Panc1 (cell line): ENCODE measurements at regions not wholly inside any gene's neighbourhood (a gene's known extent, or its start where the extent isn't known, plus 50 kb on each side); places are given as distances from the start of the nearest gene placed in this dataset.

Experiments used
- ATAC-seq: fragments of 200-7000 bp; cut with Tn5 transposase; 2 replicates; pipeline ENCODE4 v1.9.1; 2020; ENCODE audit warnings: mild to moderate bottlenecking, moderate library complexity
- BruUV-seq: library from RNA; stranded (reverse); fragments of 400-500 nt; replicated peaks from 2 replicates; lab custom pipeline; 2021; lab: Mats Ljungman, UMichigan
- CTCF ChIA-PET: fragments of 300-600 bp; sonication (Branson Sonifier 250); formaldehyde crosslinking; loops from one replicate; lab custom pipeline; 2022; ENCODE audit warnings: antibody characterized with exemption; lab: Charles Lee
- POLR2A ChIA-PET: fragments of 300-600 bp; sonication (Branson Sonifier 250); formaldehyde crosslinking; loops from one replicate; lab custom pipeline; 2022; ENCODE audit warnings: antibody characterized with exemption; lab: Charles Lee
- DNase-seq: peaks from one replicate; pipeline ENCODE4 v3.0.0-alpha.2; 2010; ENCODE audit warnings: low read depth, low spot score
- H3K27ac ChIP-seq: 2 replicates; pipeline ENCODE4 v1.5.1; 2011; ENCODE audit warnings: mild to moderate bottlenecking, low read length, inconsistent platforms
- H3K27me3 ChIP-seq: fragments of 200-500 bp; sonication (Bioruptor generic); 2 replicates; pipeline ENCODE4 v1.6.0; 2014; ENCODE audit warnings: low read length, inconsistent platforms; ENCODE audit not compliant: control insufficient read depth, insufficient read depth
- H3K36me3 ChIP-seq: fragments of 200-500 bp; sonication (Bioruptor generic); 2 replicates; pipeline ENCODE4 v1.5.1; 2014; ENCODE audit warnings: inconsistent platforms, mild to moderate bottlenecking, low read length, moderate library complexity; ENCODE audit not compliant: control insufficient read depth, insufficient read depth
- H3K4me1 ChIP-seq: 2 replicates; pipeline ENCODE4 v1.5.1; 2011; ENCODE audit warnings: inconsistent platforms, mild to moderate bottlenecking, low read length, moderate library complexity; ENCODE audit not compliant: control insufficient read depth, insufficient read depth
- H3K4me3 ChIP-seq, 2 experiments: 2 replicates each; pipeline ENCODE4 v1.5.1; 2011 to 2012; ENCODE audit warnings: low read depth in 2 of 2, low read length in 2 of 2, mild to moderate bottlenecking in 2 of 2, inconsistent platforms in 1 of 2, moderate library complexity in 1 of 2
- H3K9me3 ChIP-seq: fragments of 200-500 bp; sonication (Bioruptor generic); 2 replicates; pipeline ENCODE4 v1.5.1; 2014; ENCODE audit warnings: low read depth, mild to moderate bottlenecking, inconsistent platforms, low read length, moderate library complexity; ENCODE audit not compliant: control insufficient read depth, insufficient read depth
- POLR2AphosphoS5 ChIP-seq: IDR thresholded peaks from 2 replicates; pipeline ENCODE4 v1.6.1; 2012; ENCODE audit warnings: mild to moderate bottlenecking, low read depth, low read length, moderate library complexity
- SIN3A ChIP-seq: IDR thresholded peaks from 2 replicates; pipeline ENCODE4 v1.6.1; 2012; ENCODE audit warnings: low read depth, mild to moderate bottlenecking, low read length, moderate library complexity, borderline replicate concordance; ENCODE audit not compliant: insufficient read depth
- TCF7L2 ChIP-seq: IDR thresholded peaks from 2 replicates; pipeline ENCODE4 v1.6.1; 2011; ENCODE audit warnings: mild to moderate bottlenecking, low read depth, low read length, inconsistent platforms
- in situ Hi-C: cut with HindIII; loops from 2 replicates; pipeline ENCODE4 v1.10.0; 2016; ENCODE audit warnings: low sequenced_read_pairs, low pct_unique_long_range_greater_than_20kb
- intact Hi-C: fragments of 100-400 bp; cut with micrococcal nuclease; formaldehyde crosslinking; loops from one replicate; pipeline ENCODE4 v1.10.0; 2022; ENCODE audit not compliant: unreplicated experiment
- TF ChIP-seq, protein P1 (sequence below), 2 experiments: IDR thresholded peaks; 2 replicates each; pipeline ENCODE4 v1.6.1; 2011 to 2012; ENCODE audit warnings: low read depth in 2 of 2, control low read depth in 1 of 2, low read length in 1 of 2, mild to moderate bottlenecking in 1 of 2, moderate library complexity in 1 of 2; ENCODE audit not compliant: insufficient read depth in 1 of 2
- TF ChIP-seq, protein P2 (sequence below): fragments of 450-650 bp; IDR thresholded peaks from 2 replicates; pipeline ENCODE4 v1.5.1; 2017; ENCODE audit warnings: mild to moderate bottlenecking

DNA sequence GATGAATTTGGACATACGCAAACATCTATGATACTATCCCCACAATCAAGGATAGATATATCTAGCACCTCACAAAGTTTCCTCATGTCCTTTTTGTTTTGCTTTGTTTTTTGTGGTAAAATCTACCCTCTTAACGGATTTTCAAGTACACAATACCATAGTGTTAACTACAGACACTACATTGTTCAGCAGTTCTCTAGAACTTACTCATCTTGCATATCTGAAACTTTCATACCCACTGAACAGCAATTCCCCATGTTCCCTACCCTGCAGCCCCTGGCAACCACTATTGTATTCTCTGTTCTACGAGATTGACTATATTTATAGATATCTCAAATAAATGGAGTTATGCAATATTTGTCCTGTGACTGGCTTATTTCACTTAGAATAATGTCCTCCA lies 58.1 kb upstream of the TJP1 start:
- Histone ChIP-seq H3K9me3 (no peaks in the 10 kb centered on the region), H3K4me3 (no peak overlapping the region), H3K27me3 (no peaks in the 10 kb centered on the region), H3K4me1 (no peaks in the 10 kb centered on the region), H3K36me3 (no peaks in the 10 kb centered on the region), H3K27ac (no peak overlapping the region)
- in situ Hi-C loops = no loop called here
- ChIA-PET POLR2A (interaction anchor here (0.5 kb wide), 1 partner anchor 16 kb away, joined by 3 read pairs; no protein-coding TSS in a partner anchor), CTCF (no interaction called here)
- DNase-seq (no peak), ATAC-seq (no peak)
- intact Hi-C loops = no loop called here
- BruUV-seq = no TSS peak
- TF ChIP-seq TCF7L2 = no peak

DNA sequence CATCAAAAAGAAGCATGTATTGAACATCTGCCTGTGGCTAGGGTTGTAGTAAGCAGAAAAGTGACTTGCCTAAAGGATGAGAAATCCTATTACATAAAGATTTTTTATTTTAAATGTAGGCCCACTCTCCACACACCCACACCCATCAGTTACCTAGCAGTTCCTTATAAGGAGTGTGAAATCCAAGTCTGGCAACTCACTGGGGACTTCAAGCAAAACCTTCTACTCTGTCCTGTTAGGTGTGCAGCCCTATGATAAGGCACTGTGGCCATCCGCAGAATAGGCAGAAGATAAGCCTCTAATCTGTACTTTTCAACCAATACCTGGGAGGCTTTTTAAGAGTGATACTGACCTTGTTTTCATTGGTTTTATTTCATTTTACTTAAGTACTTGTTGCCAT lies 52.7 kb upstream of the TJP1 start:
- H3K9me3 ChIP-seq = no peaks in the 10 kb centered on the region
- intact Hi-C loops = loop anchor here (10.0 kb wide), 1 partner anchor 80 kb away; no protein-coding TSS in a partner anchor
- DNase-seq (no peak), ATAC-seq (no peak)
- H3K36me3 ChIP-seq = no peaks in the 10 kb centered on the region
- H3K27me3 ChIP-seq = no peaks in the 10 kb centered on the region
- BruUV-seq = no TSS peak
- H3K4me1 ChIP-seq = no peaks in the 10 kb centered on the region
- ChIA-PET CTCF (no interaction called here), POLR2A (no interaction called here)
- in situ Hi-C loops = no loop called here
- TF ChIP-seq TCF7L2 (no peak), SIN3A (no peak), POLR2AphosphoS5 (no peak)
- TF ChIP-seq, protein P1, sequence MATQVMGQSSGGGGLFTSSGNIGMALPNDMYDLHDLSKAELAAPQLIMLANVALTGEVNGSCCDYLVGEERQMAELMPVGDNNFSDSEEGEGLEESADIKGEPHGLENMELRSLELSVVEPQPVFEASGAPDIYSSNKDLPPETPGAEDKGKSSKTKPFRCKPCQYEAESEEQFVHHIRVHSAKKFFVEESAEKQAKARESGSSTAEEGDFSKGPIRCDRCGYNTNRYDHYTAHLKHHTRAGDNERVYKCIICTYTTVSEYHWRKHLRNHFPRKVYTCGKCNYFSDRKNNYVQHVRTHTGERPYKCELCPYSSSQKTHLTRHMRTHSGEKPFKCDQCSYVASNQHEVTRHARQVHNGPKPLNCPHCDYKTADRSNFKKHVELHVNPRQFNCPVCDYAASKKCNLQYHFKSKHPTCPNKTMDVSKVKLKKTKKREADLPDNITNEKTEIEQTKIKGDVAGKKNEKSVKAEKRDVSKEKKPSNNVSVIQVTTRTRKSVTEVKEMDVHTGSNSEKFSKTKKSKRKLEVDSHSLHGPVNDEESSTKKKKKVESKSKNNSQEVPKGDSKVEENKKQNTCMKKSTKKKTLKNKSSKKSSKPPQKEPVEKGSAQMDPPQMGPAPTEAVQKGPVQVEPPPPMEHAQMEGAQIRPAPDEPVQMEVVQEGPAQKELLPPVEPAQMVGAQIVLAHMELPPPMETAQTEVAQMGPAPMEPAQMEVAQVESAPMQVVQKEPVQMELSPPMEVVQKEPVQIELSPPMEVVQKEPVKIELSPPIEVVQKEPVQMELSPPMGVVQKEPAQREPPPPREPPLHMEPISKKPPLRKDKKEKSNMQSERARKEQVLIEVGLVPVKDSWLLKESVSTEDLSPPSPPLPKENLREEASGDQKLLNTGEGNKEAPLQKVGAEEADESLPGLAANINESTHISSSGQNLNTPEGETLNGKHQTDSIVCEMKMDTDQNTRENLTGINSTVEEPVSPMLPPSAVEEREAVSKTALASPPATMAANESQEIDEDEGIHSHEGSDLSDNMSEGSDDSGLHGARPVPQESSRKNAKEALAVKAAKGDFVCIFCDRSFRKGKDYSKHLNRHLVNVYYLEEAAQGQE (IDR thresholded peaks at IDR 0.05; ENCODE audit: insufficient read depth in 1 of 2, low read depth in 2 of 2, low read length in 1 of 2) = no peak
- TF ChIP-seq, protein P2, sequence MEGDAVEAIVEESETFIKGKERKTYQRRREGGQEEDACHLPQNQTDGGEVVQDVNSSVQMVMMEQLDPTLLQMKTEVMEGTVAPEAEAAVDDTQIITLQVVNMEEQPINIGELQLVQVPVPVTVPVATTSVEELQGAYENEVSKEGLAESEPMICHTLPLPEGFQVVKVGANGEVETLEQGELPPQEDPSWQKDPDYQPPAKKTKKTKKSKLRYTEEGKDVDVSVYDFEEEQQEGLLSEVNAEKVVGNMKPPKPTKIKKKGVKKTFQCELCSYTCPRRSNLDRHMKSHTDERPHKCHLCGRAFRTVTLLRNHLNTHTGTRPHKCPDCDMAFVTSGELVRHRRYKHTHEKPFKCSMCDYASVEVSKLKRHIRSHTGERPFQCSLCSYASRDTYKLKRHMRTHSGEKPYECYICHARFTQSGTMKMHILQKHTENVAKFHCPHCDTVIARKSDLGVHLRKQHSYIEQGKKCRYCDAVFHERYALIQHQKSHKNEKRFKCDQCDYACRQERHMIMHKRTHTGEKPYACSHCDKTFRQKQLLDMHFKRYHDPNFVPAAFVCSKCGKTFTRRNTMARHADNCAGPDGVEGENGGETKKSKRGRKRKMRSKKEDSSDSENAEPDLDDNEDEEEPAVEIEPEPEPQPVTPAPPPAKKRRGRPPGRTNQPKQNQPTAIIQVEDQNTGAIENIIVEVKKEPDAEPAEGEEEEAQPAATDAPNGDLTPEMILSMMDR = no peak
- no peak overlapping the region for H3K4me3 ChIP-seq
- H3K27ac ChIP-seq = no peak overlapping the region

DNA sequence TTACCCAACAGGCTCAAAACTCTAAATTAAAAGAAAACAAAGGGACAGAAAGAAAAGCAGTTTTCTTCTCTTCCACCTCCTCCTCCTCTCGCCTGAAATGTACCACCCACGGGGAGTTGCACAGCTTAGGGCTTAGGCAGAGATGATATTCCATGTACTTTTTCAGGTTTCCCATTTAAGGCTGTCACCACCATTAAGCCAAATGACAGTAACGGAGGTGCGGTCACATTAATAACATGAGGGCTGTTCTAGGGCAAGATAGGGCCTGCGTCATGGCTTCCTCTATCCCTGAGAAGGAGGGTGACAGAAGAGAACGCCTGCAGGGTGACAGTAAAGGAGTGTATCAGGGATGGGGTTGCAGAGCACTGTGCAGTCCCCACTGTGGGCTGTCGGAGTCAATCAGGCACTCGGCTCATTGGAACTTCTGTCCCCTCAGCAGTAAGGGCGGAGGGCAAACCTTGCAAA lies 51.7 kb upstream of the TJP1 start:
- TF ChIP-seq, protein P2 = no peak
- TF ChIP-seq SIN3A (no peak), TCF7L2 (no peak), POLR2AphosphoS5 (no peak)
- TF ChIP-seq, protein P1 (IDR thresholded peaks at IDR 0.05; ENCODE audit: insufficient read depth in 1 of 2, low read depth in 2 of 2, low read length in 1 of 2) = no peak
- Histone ChIP-seq H3K4me1 (no peaks in the 10 kb centered on the region), H3K4me3 (no peak overlapping the region), H3K27me3 (no peaks in the 10 kb centered on the region), H3K36me3 (no peaks in the 10 kb centered on the region), H3K9me3 (no peaks in the 10 kb centered on the region), H3K27ac (no peak overlapping the region)
- DNase-seq = no peak
- in situ Hi-C loops = no loop called here
- intact Hi-C loops = loop anchor here (10.0 kb wide), 1 partner anchor 79 kb away; no protein-coding TSS in a partner anchor
- BruUV-seq = no TSS peak
- ATAC-seq = no peak
- CTCF ChIA-PET = no interaction called here
- POLR2A ChIA-PET = no interaction called here
